ENCODE measurements at regions not wholly inside any gene's neighbourhood (a gene's known extent, or its start where the extent isn't known, plus 50 kb on each side); places are given as distances from the start of the nearest gene placed in this dataset.

DNA sequence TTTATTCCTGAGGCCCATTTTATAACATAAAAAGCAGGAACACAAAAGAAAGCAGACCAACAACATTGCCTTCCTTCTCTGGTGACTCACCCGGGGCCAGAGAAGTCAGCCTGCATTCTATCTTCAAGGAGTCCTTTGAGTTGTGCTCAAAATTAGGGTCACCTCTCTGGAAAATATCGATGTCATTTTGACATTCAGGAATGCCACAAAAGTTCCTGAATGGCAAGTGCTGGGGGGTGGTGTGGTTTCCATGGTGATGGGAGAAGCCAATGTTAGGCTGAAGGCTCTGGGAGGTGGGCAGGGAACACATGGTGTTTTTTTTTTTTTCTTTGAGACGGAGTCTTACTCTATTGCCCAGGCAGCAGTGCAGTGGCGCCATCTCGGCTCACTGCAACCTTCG, 159.6 kb downstream of the HAPSTR1 start:
- DNase-seq (ENCODE audit: low read depth), result no peak

GRCh38 chr16:9254863-9255262, 163.4 kb downstream of the HAPSTR1 start:
- no peak for DNase-seq (ENCODE audit: low read depth)

GRCh38 chr16:9256196-9256595, 164.8 kb downstream of the HAPSTR1 start:
- DNase-seq (ENCODE audit: low read depth), result no peak

DNA sequence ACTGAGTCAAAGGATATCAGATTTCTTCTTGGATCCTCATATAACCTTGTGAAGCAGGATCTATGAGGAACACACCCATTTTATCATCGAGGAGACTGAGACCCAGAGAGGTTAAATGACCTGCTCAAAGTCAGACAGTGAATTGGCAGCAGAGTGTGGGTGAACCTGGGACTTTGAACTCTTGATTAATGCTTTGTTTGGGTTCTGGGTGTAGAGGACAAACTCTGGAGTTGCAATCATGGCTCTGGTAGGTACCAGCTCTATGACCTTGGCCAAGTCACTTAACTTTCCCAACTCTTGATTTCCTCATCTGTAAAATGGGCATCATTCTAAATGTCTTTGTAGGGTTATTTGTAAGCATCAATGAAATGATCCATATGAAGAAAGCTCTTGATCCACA, 166.4 kb downstream of the HAPSTR1 start:
- no peak for DNase-seq (ENCODE audit: low read depth)

GRCh38 chr16:9258423-9259051, 167.1 kb downstream of the HAPSTR1 start:
- no peak for DNase-seq (ENCODE audit: low read depth)

DNA sequence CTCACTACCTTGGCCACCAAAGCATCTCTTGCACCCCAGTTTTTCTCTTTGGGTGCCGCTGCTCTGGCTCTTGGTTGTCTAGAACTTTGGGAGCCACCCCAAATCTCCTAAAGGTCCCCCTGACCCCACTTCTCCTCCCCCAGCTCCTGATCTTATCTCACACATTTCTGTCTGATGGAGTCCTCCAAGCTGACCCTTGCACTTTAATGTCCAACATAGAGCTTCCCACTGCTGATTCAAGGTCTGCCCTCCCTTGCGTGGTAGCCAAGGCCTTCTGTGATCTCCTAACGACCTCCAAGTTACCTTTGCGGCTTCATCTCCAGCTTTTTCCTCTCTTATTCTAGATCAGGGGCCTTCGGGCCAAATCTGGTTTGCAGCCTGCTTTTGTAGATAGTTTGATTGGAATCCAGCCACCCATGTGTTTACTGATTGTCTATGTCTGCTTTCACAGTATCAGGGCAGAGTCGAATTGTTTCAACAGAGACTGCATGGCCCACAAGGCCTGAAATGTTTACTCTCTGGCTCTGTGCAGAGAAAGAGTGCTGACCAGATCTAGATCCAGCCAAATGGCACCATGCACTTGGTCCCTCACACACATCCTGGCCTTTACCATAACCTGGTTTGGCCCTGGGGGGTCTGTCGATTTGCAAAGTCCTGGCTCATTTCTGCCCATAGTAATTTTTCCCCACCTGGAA, 168.6 kb downstream of the HAPSTR1 start:
- DNase-seq (ENCODE audit: low read depth), result no peak

DNA sequence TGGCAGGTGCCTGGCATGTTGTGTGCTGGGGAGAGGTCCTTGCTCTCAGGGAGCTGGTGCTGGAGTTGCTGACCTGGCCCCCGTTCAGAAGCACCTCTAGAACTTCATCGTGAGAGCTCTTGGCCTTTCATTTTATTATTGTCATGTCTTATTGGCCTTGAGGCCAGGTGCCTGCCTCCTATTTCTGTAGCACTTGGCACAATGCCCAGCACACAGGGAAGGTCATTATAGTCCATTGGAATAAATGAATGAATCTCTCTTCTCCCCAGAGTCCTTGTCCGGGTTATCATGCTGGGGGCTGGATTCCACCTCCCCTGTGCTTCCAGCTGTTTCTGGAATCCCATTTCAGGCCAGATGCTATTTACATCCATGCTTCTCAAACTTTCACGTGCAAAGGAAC, 169.2 kb downstream of the HAPSTR1 start:
- DNase-seq (ENCODE audit: low read depth), result no peak

GRCh38 chr16:9261376-9261775, 169.9 kb downstream of the HAPSTR1 start:
- no peak for DNase-seq (ENCODE audit: low read depth)

DNA sequence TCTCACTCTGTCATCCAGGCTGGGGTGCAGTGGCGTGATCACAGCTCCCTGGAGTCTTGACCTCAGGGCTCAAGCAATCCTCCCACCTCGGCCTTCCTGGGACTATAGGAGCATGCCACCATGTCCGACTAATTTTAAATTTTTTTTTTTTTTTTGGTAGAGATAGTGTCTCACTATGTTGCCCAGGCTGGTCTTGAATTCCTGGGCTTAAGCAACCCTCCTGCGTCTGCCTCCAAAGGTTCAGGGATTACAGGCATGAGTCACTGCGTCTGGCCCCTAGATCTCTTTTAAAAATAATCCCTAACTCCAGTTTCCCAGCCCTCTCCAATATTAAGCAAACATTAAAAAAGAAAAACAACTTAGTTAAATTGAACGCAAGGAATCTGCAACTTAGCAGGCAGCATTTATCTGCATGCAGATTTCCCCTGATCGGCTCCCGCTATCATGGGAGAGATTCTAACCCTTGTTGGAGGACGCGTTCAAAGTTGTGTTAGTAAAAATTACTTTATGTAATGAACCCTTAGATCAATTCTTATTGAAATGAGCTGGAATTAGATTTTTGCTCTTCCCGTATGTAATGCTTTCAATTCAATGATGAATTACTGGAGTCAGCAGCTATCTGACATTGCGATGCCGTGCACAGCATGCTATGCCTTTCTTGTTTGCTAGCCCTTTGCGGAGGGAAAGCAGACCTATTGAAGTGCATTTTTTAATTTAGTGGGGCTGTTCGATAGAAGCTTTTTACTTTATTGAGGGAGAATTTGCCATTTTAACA, 171.7 kb downstream of the HAPSTR1 start:
- DNase-seq (ENCODE audit: low read depth), result no peak

GRCh38 chr16:9264067-9264466, 172.6 kb downstream of the HAPSTR1 start:
- no peak for DNase-seq (ENCODE audit: low read depth)

DNA sequence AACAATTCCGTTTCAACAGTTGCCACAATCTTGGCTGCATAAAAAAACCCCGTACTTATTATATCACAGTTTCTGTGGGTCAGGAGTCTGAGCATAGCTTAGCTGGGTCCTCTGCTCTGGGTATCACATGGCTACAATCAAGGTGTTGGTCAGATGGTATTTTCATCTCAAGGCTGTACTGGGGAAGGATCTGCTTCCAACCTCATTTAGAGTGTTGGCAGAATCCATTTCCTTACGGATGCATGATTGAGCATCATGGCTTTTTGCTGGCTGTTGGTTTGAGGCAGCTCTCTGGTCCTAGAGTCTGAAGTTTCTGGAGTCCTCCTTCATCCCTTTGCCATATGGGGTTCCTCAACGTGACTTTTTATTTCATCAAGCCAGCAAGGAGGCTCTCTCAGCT, 177.0 kb downstream of the HAPSTR1 start:
- no peak for DNase-seq (ENCODE audit: low read depth)

DNA sequence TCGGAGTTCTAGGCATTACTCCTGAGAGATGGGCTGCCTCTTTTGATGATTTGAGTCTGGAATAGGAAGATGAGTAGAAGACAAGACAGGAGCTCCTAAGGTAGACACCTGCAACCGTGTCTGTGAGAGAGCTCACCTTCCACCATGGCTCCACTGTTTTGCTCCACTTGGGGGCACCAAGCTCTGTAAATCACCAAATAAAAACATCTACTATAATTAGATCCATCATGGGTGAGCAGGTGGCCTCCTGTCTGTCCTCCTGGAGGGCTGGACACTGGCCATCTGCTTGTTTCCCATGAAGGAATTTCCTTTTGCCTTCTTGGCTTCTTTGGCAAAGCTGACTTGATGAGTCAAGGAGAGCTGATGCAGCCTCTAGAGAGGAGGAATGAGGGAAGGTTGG, 179.0 kb downstream of the HAPSTR1 start:
- no peak for DNase-seq (ENCODE audit: low read depth)

DNA sequence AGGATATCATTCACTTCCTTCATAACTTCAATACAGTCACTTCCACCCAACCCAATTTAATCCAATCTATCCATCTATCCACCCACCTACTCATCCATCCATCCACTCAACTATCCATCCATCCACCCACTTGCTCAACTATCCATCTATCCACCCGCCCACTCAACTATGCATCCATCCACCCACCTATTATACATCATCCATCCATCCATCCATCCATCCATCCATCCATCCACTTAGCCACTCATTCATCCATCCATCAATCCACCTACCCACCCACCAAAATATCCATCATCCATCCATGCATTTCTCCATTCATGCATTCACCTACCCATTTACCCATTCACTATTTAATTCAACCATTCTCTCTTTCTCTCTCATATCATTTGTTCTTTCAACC, 179.5 kb downstream of the HAPSTR1 start:
- no peak for DNase-seq (ENCODE audit: low read depth)

GRCh38 chr16:9271841-9272240, 180.4 kb downstream of the HAPSTR1 start:
- DNase-seq (ENCODE audit: low read depth), result no peak

DNA sequence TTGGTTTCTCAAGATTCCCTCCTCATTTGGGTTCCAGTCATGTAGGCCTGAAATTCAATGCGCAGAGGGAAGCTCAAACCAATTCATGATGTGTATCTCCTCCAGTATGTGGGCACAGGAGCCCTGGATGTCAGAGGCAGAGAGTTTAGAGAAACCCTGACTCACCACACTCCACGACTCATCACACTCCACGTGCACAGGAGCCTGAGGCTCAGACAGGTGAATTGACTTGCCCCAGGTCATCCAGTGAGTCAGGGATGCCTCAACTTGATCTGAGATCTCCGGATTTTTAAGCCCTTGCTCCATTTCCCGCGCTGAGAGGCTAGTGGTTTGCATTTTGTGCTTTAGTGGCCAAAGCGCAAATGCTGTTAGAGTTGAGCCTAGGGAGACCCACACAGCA, 183.9 kb downstream of the HAPSTR1 start:
- no peak for DNase-seq (ENCODE audit: low read depth)

GRCh38 chr16:9275816-9276354, 184.4 kb downstream of the HAPSTR1 start:
- no peak for DNase-seq (ENCODE audit: low read depth)

- DNase-seq (ENCODE audit: low read depth), result no peak
These were observed 188.0 kb downstream of the HAPSTR1 start for GRCh38 chr16:9279291-9280068.

- DNase-seq (ENCODE audit: low read depth), result no peak
These were observed 188.6 kb downstream of the HAPSTR1 start for GRCh38 chr16:9280069-9280466.

DNA sequence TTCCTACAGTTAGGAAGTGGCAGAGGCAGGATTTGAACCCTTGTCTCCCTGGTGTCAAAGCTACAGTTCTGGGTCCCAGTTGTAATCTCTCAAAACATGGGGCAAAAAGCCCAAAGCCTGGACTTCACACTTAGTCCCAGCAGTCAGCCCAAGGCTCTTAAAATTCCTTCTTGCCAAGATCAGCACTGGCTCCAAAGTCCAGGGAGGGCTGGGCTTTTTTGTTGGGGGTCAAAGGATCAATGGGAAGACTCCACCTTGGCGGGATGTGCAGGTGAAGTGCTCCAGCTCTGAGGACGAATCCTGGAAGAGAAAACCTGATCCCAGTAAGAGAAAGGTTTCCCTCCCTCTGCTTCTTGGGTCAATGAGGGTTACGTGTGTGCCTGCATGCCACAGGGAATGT, 195.5 kb downstream of the HAPSTR1 start:
- no peak for DNase-seq (ENCODE audit: low read depth)

- DNase-seq (ENCODE audit: low read depth), result no peak
These were observed 204.8 kb downstream of the HAPSTR1 start for GRCh38 chr16:9296271-9296590.

DNA sequence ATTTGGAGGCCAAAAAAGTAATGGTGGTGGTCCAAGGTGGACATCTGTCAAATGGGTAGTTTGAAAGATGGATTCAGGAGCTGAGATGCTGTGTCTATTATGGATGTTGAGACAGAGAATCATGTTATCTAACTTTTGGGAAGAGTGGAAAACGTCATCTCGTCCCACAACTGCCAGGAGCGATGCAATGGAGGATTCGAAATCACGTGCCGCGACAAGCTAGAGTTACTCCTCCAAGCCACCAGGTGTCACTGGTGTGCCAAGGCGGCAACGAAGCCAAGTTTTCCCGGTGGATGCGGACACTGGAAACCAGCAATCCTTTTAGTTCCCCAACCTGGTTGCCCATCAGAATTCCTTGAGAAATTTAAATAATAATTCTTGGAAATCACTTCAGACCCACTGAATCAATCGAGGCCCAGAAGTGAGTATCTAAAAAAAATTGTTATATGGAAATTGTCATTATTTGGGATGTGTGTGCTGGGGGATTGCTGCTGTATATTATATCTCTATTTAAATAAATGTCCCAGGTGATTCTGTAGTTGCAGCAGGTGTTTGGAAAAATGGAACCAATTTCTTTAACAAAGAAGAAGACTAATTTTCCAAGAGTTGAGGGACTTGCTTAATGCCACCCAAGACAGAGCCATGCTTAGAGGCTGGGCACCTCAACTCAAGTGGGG, 206.1 kb downstream of the HAPSTR1 start:
- no peak for DNase-seq (ENCODE audit: low read depth)

GRCh38 chr16:9300252-9300651, 208.8 kb downstream of the HAPSTR1 start:
- DNase-seq (ENCODE audit: low read depth), result no peak
